Endodermal cell (in vitro differentiated cells): ENCODE measurements at regions not wholly inside any gene's neighbourhood (a gene's known extent, or its start where the extent isn't known, plus 50 kb on each side); places are given as distances from the start of the nearest gene placed in this dataset.

Experiments
- DNase-seq: peaks from one replicate; pipeline ENCODE4 v3.0.0-alpha.2; 2017
- H3K27ac ChIP-seq: 2 replicates; pipeline ENCODE4 v1.5.1; 2013; ENCODE audit warnings: mild to moderate bottlenecking, low read depth, low read length, moderate library complexity
- H3K27me3 ChIP-seq: 2 replicates; pipeline ENCODE4 v1.6.1; 2013; ENCODE audit warnings: mild to moderate bottlenecking, low read length, moderate library complexity; ENCODE audit not compliant: insufficient read depth, control insufficient read depth, poor library complexity, severe bottlenecking
- H3K36me3 ChIP-seq: 2 replicates; pipeline ENCODE4 v1.7.0; 2013; ENCODE audit warnings: mild to moderate bottlenecking, low read length, moderate library complexity; ENCODE audit not compliant: control insufficient read depth, insufficient read depth
- H3K4me1 ChIP-seq: one replicate; pipeline ENCODE4 v1.7.0; 2013; ENCODE audit warnings: low read length; ENCODE audit not compliant: control insufficient read depth, insufficient read depth
- H3K4me3 ChIP-seq: 2 replicates; pipeline ENCODE4 v1.5.1; 2013; ENCODE audit warnings: mild to moderate bottlenecking, low read length, moderate library complexity
- H3K9ac ChIP-seq: 2 replicates; pipeline ENCODE4 v1.6.1; 2013; ENCODE audit warnings: mild to moderate bottlenecking, low read length, moderate library complexity; ENCODE audit not compliant: poor library complexity, severe bottlenecking; ENCODE audit errors: extremely low read depth
- H3K9me3 ChIP-seq: 2 replicates; pipeline ENCODE4 v1.6.1; 2013; ENCODE audit warnings: mild to moderate bottlenecking, low read length, moderate library complexity; ENCODE audit not compliant: control insufficient read depth
- H3K27ac Mint-ChIP-seq: 2 replicates; pipeline ENCODE4 v1.8.0; 2020; ENCODE audit warnings: mixed read lengths
- H3K27me3 Mint-ChIP-seq: 2 replicates; pipeline ENCODE4 v1.8.0; 2021; ENCODE audit warnings: mild to moderate bottlenecking, mixed read lengths; ENCODE audit not compliant: insufficient read depth
- H3K36me3 Mint-ChIP-seq: 2 replicates; pipeline ENCODE4 v1.8.0; 2020; ENCODE audit warnings: low read depth, mixed read lengths
- H3K4me1 Mint-ChIP-seq: 2 replicates; pipeline ENCODE4 v1.8.0; 2020; ENCODE audit warnings: mixed read lengths
- H3K4me3 Mint-ChIP-seq: 2 replicates; pipeline ENCODE4 v1.8.0; 2020; ENCODE audit warnings: mild to moderate bottlenecking, moderate library complexity, mixed read lengths
- H3K9me3 Mint-ChIP-seq: 2 replicates; pipeline ENCODE4 v1.8.0; 2020; ENCODE audit warnings: mild to moderate bottlenecking, mixed read lengths
- WGBS, 2 experiments: methylation state at CpG; one replicate each; pipeline versions ENCODE4 v1.1.5 to v1.1.7; 2013; ENCODE audit warnings: missing lambda C conversion rate in 2 of 2, mixed read lengths in 1 of 2; ENCODE audit not compliant: insufficient coverage in 1 of 2, insufficient read length in 1 of 2; 5-methylcytosine and 5-hydroxymethylcytosine counted together
- TF ChIP-seq, protein P1 (sequence below): fragments of 200-600 bp; sonication (generic); conservative IDR thresholded peaks from 2 replicates; pipeline ENCODE4 v1.5.0; 2021; ENCODE audit warnings: antibody characterized with exemption, mild to moderate bottlenecking

DNA sequence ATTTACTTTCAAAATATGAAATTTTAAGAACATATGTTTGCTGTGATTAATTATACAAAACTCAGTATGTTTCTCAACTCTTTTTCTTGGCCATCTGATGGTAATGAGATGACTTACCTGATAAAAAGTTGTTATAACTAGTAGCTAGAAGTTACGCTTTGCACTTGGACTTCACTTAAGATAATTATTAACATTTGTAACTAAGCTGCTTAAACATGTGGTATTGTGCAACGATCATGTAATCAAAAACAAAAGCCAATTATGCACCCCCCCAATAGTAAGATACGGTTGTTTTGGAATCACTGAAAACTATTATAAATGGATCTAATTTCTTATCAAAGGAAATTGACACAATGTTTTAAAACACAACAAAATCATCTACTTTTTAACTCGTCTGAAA, 342.9 kb downstream of the CNTN3 start:
- H3K27me3 ChIP-seq, result no peaks in the 10 kb centered on the region
- no peak for DNase-seq
- H3K9me3 ChIP-seq, result no peaks in the 10 kb centered on the region
- H3K4me1 ChIP-seq, result peaks cover 10% of the 10 kb centered on the region
- H3K9me3 Mint-ChIP-seq, result no peaks in the 10 kb centered on the region
- TF ChIP-seq, protein P1, sequence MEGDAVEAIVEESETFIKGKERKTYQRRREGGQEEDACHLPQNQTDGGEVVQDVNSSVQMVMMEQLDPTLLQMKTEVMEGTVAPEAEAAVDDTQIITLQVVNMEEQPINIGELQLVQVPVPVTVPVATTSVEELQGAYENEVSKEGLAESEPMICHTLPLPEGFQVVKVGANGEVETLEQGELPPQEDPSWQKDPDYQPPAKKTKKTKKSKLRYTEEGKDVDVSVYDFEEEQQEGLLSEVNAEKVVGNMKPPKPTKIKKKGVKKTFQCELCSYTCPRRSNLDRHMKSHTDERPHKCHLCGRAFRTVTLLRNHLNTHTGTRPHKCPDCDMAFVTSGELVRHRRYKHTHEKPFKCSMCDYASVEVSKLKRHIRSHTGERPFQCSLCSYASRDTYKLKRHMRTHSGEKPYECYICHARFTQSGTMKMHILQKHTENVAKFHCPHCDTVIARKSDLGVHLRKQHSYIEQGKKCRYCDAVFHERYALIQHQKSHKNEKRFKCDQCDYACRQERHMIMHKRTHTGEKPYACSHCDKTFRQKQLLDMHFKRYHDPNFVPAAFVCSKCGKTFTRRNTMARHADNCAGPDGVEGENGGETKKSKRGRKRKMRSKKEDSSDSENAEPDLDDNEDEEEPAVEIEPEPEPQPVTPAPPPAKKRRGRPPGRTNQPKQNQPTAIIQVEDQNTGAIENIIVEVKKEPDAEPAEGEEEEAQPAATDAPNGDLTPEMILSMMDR, result no peak
- no peak overlapping the region for H3K4me3 Mint-ChIP-seq
- no peaks in the 10 kb centered on the region for H3K36me3 ChIP-seq
- no peak overlapping the region for H3K4me3 ChIP-seq
- no peak overlapping the region for H3K27ac ChIP-seq
- H3K27ac Mint-ChIP-seq, result no peak overlapping the region
- no peaks in the 10 kb centered on the region for H3K27me3 Mint-ChIP-seq
- H3K4me1 Mint-ChIP-seq, result peaks cover 26% of the 10 kb centered on the region
- 80 to 83% methylated on average over 1 of the region's 4 CpGs for WGBS, 2 experiments
- H3K9ac ChIP-seq, result no peak overlapping the region
- no peaks in the 10 kb centered on the region for H3K36me3 Mint-ChIP-seq

DNA sequence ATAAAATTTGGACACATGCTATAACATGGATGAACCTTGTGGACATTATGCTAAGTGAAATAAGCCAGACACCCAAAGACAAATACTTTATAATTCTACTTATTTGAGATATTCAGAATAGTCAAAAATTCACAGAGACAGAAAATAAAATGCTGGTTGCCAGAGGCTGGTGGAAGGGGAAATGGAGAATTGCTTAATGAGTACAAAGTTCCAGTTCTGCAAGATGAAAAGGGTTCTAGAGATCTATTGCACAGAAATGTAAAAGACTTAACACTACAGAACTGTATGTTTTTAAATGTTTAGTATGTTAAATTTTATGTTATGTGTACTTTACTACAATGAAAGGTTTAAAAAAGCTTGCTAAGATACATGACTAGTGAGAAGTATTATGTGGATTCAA, 344.8 kb downstream of the CNTN3 start:
- TF ChIP-seq, protein P1, result no peak
- Mint-ChIP-seq H3K4me3 (no peak overlapping the region), H3K9me3 (no peaks in the 10 kb centered on the region), H3K36me3 (no peaks in the 10 kb centered on the region), H3K4me1 (peaks cover 18% of the 10 kb centered on the region), H3K27me3 (no peaks in the 10 kb centered on the region), H3K27ac (no peak overlapping the region)
- Histone ChIP-seq H3K9me3 (no peaks in the 10 kb centered on the region), H3K4me1 (peaks cover 10% of the 10 kb centered on the region), H3K27me3 (no peaks in the 10 kb centered on the region), H3K36me3 (no peaks in the 10 kb centered on the region), H3K4me3 (no peak overlapping the region), H3K9ac (no peak overlapping the region), H3K27ac (no peak overlapping the region)
- DNase-seq, result no peak

- H3K4me3 ChIP-seq, result no peak overlapping the region
- no peaks in the 10 kb centered on the region for H3K9me3 ChIP-seq
- peaks cover 8% of the 10 kb centered on the region for H3K4me1 Mint-ChIP-seq
- H3K36me3 Mint-ChIP-seq, result no peaks in the 10 kb centered on the region
- H3K9me3 Mint-ChIP-seq, result no peaks in the 10 kb centered on the region
- no peak for DNase-seq
- H3K27me3 Mint-ChIP-seq, result no peaks in the 10 kb centered on the region
- no peaks in the 10 kb centered on the region for H3K36me3 ChIP-seq
- no peak overlapping the region for H3K27ac ChIP-seq
- TF ChIP-seq, protein P1, result no peak
- H3K27ac Mint-ChIP-seq, result no peak overlapping the region
- WGBS, 2 experiments, result 94 to 100% methylated on average over 1 to 2 of the region's 2 CpGs
- H3K4me3 Mint-ChIP-seq, result no peak overlapping the region
- H3K27me3 ChIP-seq, result no peaks in the 10 kb centered on the region
- peaks cover 4% of the 10 kb centered on the region for H3K4me1 ChIP-seq
- no peak overlapping the region for H3K9ac ChIP-seq
These were observed 345.7 kb downstream of the CNTN3 start for GRCh38 chr3:74268753-74269152.
